ENCODE measurements at regions not wholly inside any gene's neighbourhood (a gene's known extent, or its start where the extent isn't known, plus 50 kb on each side); places are given as distances from the start of the nearest gene placed in this dataset.

DNA sequence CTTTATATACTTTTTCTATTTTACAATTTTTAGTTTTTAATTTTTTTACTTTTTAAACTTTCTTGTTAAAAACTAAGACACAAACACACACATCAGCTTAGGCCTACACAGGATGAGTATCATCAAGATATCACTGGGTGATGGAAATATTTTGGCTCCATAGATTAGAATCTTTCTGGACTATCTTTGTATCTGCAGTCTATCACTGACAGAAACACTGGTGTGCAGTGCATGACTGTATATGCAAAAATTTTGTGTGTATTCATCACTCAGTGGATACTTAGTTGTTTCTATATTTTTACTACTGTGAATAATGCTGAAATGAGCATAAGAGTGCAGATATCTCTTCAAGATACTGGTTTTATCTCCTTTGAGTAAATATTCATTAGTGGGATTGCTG lies 68.0 kb upstream of the GPC6 start:
- TF ChIP-seq, protein P1, sequence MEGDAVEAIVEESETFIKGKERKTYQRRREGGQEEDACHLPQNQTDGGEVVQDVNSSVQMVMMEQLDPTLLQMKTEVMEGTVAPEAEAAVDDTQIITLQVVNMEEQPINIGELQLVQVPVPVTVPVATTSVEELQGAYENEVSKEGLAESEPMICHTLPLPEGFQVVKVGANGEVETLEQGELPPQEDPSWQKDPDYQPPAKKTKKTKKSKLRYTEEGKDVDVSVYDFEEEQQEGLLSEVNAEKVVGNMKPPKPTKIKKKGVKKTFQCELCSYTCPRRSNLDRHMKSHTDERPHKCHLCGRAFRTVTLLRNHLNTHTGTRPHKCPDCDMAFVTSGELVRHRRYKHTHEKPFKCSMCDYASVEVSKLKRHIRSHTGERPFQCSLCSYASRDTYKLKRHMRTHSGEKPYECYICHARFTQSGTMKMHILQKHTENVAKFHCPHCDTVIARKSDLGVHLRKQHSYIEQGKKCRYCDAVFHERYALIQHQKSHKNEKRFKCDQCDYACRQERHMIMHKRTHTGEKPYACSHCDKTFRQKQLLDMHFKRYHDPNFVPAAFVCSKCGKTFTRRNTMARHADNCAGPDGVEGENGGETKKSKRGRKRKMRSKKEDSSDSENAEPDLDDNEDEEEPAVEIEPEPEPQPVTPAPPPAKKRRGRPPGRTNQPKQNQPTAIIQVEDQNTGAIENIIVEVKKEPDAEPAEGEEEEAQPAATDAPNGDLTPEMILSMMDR (IDR thresholded peaks at IDR 0.05) = no peak
- TF ChIP-seq HOXB5 (CRISPR knock-in tag; IDR thresholded peaks at IDR 0.05) = no peak
- TF ChIP-seq, protein P2, sequence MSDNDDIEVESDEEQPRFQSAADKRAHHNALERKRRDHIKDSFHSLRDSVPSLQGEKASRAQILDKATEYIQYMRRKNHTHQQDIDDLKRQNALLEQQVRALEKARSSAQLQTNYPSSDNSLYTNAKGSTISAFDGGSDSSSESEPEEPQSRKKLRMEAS (IDR thresholded peaks at IDR 0.05) = no peak
- TF ChIP-seq POLR2A (IDR thresholded peaks at IDR 0.05; ENCODE audit: low read length) = no peak
- TF ChIP-seq KDM5A (IDR thresholded peaks at IDR 0.05) = no peak
- no peak for TF ChIP-seq FOSL2 (IDR thresholded peaks at IDR 0.05)
- no peak for TF ChIP-seq FOSL2 (CRISPR knock-in tag; IDR thresholded peaks at IDR 0.05)
- TF ChIP-seq RARB (CRISPR knock-in tag; IDR thresholded peaks at IDR 0.05) = no peak

Data from A549 (cell line).